A549 (cell line): ENCODE measurements at regions not wholly inside any gene's neighbourhood (a gene's known extent, or its start where the extent isn't known, plus 50 kb on each side); places are given as distances from the start of the nearest gene placed in this dataset.

Source experiments
- ATAC-seq, 2 experiments: fragments of 200-7000 bp in 1 of 2; fragments of >200 bp in 1 of 2; cut with Nextera tagmentation in 1 of 2; cut with Tn5 transposase in 1 of 2; 3 replicates each; pipeline versions ENCODE4 v1.8.0 to v1.9.1; 2018 to 2020; ENCODE audit warnings: mild to moderate bottlenecking in 1 of 2, moderate library complexity in 1 of 2
- CTCF ChIA-PET: fragments of 300-600 bp; sonication (Branson Sonifier 250); formaldehyde crosslinking; extraction: SDS; loops from one replicate; lab custom pipeline; 2021; ENCODE audit warnings: antibody characterized with exemption, inconsistent platforms; lab: Yijun Ruan, JAX
- POLR2A ChIA-PET: fragments of 350-600 bp; formaldehyde crosslinking; extraction: SDS; loops from one replicate; lab custom pipeline; 2021; ENCODE audit warnings: antibody characterized with exemption, inconsistent platforms; lab: Yijun Ruan, JAX
- DNase-seq, 2 experiments: peaks; one replicate each; pipeline versions ENCODE4 v3.0.0 to v3.0.0-alpha.2; 2011 to 2016; ENCODE audit warnings: low read depth in 1 of 2, low spot score in 1 of 2
- FAIRE-seq: peaks from 2 replicates; lab custom pipeline; 2011; peaks lifted over from hg19 to GRCh38; lab: Jason Lieb, UNC
- H3K27ac ChIP-seq, 2 experiments: fragments of >200 bp; sonication (Bioruptor Twin); formaldehyde crosslinking; 3 replicates each; pipeline ENCODE4 v1.5.1; 2016 to 2017
- H3K4me1 ChIP-seq: fragments of >200 bp; sonication (Bioruptor Twin); formaldehyde crosslinking; 3 replicates; pipeline ENCODE4 v1.6.1; 2016
- H3K4me2 ChIP-seq: fragments of >200 bp; sonication (Bioruptor Twin); formaldehyde crosslinking; 3 replicates; pipeline ENCODE4 v1.6.1; 2016
- H3K4me3 ChIP-seq: fragments of >200 bp; sonication (Bioruptor Twin); formaldehyde crosslinking; 3 replicates; pipeline ENCODE4 v1.5.1; 2016
- H3K9me3 ChIP-seq: fragments of >200 bp; sonication (Bioruptor Twin); formaldehyde crosslinking; 3 replicates; pipeline ENCODE4 v1.6.1; 2016
- CEBPB ChIP-seq, 2 experiments: fragments of >200 bp in 1 of 2; sonication (Bioruptor Twin) in 1 of 2; formaldehyde crosslinking in 1 of 2; IDR thresholded peaks; 2 replicates each; pipeline ENCODE4 v1.6.1; 2012 to 2016
- CHD2 ChIP-seq: fragments of 150-350 bp; IDR thresholded peaks from 2 replicates; pipeline ENCODE4 v1.6.1; 2014; ENCODE audit warnings: low read length; ENCODE audit not compliant: partially characterized antibody
- CTCF ChIP-seq: fragments of >200 bp; sonication (Bioruptor Twin); formaldehyde crosslinking; IDR thresholded peaks from 3 replicates; pipeline ENCODE4 v1.5.1; 2016
- E2F6 ChIP-seq: IDR thresholded peaks from 2 replicates; pipeline ENCODE4 v1.6.1; 2012; ENCODE audit warnings: low read depth, borderline replicate concordance
- EHMT2 ChIP-seq: fragments of 200-600 bp; sonication (generic); IDR thresholded peaks from 2 replicates; pipeline ENCODE4 v1.6.1; 2016; ENCODE audit warnings: antibody characterized with exemption, low read depth, mild to moderate bottlenecking, moderate library complexity
- FOSB ChIP-seq: fragments of 250-450 bp; sonication (Bioruptor Pico); IDR thresholded peaks from 2 replicates; pipeline ENCODE4 v1.5.0; 2020; ENCODE audit warnings: mild to moderate bottlenecking, moderate library complexity
- GATA3 ChIP-seq: IDR thresholded peaks from 2 replicates; pipeline ENCODE4 v1.6.1; 2012; ENCODE audit warnings: borderline replicate concordance
- HEYL ChIP-seq: fragments of 250-450 bp; sonication (Bioruptor Pico); IDR thresholded peaks from 2 replicates; pipeline ENCODE4 v1.8.0; 2021; ENCODE audit warnings: mild to moderate bottlenecking, moderate library complexity
- HOXB13 ChIP-seq: fragments of 250-450 bp; sonication (Bioruptor Pico); IDR thresholded peaks from 2 replicates; pipeline ENCODE4 v1.5.0; 2020; ENCODE audit warnings: low read depth, mild to moderate bottlenecking, moderate library complexity
- HOXB5 ChIP-seq: fragments of 250-450 bp; sonication (Bioruptor Pico); IDR thresholded peaks from 2 replicates; pipeline ENCODE4 v1.5.0; 2020; ENCODE audit warnings: mild to moderate bottlenecking, moderate library complexity
- JUN ChIP-seq, 2 experiments: fragments of >200 bp; sonication (Bioruptor Twin); formaldehyde crosslinking; IDR thresholded peaks; 2 replicates in 1 of 2; 3 replicates in 1 of 2; pipeline ENCODE4 v1.6.1; 2016 to 2017
- JUNB ChIP-seq: fragments of >200 bp; sonication (Bioruptor Twin); formaldehyde crosslinking; IDR thresholded peaks from 2 replicates; pipeline ENCODE4 v1.6.1; 2016
- MAZ ChIP-seq: fragments of 150-350 bp; IDR thresholded peaks from 2 replicates; pipeline ENCODE4 v1.6.1; 2014; ENCODE audit warnings: antibody characterized with exemption, low read depth, low read length, borderline replicate concordance
- NFE2L2 ChIP-seq: fragments of 150-350 bp; conservative IDR thresholded peaks from 2 replicates; pipeline ENCODE4 v1.6.1; 2014; ENCODE audit warnings: low read length
- PHF8 ChIP-seq: fragments of 200-600 bp; sonication (generic); IDR thresholded peaks from 2 replicates; pipeline ENCODE4 v1.6.1; 2016; ENCODE audit warnings: low read depth, mild to moderate bottlenecking, antibody characterized with exemption, moderate library complexity, borderline replicate concordance
- POLR2A ChIP-seq: IDR thresholded peaks from 2 replicates; pipeline ENCODE4 v1.6.1; 2012; ENCODE audit warnings: mild to moderate bottlenecking, low read length
- RAD21 ChIP-seq, 2 experiments: fragments of >200 bp in 1 of 2; sonication (Bioruptor Twin) in 1 of 2; formaldehyde crosslinking in 1 of 2; IDR thresholded peaks in 1 of 2; conservative IDR thresholded peaks in 1 of 2; 2 replicates in 1 of 2; 3 replicates in 1 of 2; pipeline ENCODE4 v1.6.1; 2012 to 2018; ENCODE audit warnings: inconsistent platforms in 1 of 2
- RARB ChIP-seq: fragments of 250-450 bp; sonication (Bioruptor Pico); IDR thresholded peaks from 2 replicates; pipeline ENCODE4 v1.8.0; 2021; ENCODE audit warnings: mild to moderate bottlenecking, moderate library complexity
- RNF2 ChIP-seq: fragments of 200-600 bp; sonication (generic); IDR thresholded peaks from 2 replicates; pipeline ENCODE4 v1.6.1; 2016; ENCODE audit warnings: low read depth, mild to moderate bottlenecking, antibody characterized with exemption, moderate library complexity, borderline replicate concordance
- TFCP2L1 ChIP-seq: fragments of 250-450 bp; sonication (Bioruptor Pico); IDR thresholded peaks from 2 replicates; pipeline ENCODE4 v1.5.0; 2021; ENCODE audit warnings: mild to moderate bottlenecking
- TP53 ChIP-seq: fragments of 250-450 bp; sonication (Bioruptor Pico); IDR thresholded peaks from 2 replicates; pipeline ENCODE4 v1.5.0; 2021; ENCODE audit warnings: mild to moderate bottlenecking, moderate library complexity
- ZC3H11A ChIP-seq: fragments of 450-650 bp; IDR thresholded peaks from 2 replicates; pipeline ENCODE4 v1.6.1; 2014; ENCODE audit warnings: antibody characterized with exemption, mild to moderate bottlenecking
- ZFP36 ChIP-seq: fragments of 450-650 bp; IDR thresholded peaks from 2 replicates; pipeline ENCODE4 v1.6.1; 2014; ENCODE audit warnings: borderline replicate concordance; ENCODE audit not compliant: partially characterized antibody
- ZSCAN20 ChIP-seq: fragments of 250-450 bp; sonication (Bioruptor Pico); IDR thresholded peaks from 2 replicates; pipeline ENCODE4 v1.8.0; 2022; ENCODE audit warnings: mild to moderate bottlenecking, moderate library complexity
- WGBS: methylation state at CpG from one replicate; pipeline ENCODE4 v1.1.6; 2017; ENCODE audit errors: missing lambda C conversion rate; 5-methylcytosine and 5-hydroxymethylcytosine counted together
- TF ChIP-seq, protein P1 (sequence below): IDR thresholded peaks from 2 replicates; pipeline ENCODE4 v1.6.1; 2012

DNA sequence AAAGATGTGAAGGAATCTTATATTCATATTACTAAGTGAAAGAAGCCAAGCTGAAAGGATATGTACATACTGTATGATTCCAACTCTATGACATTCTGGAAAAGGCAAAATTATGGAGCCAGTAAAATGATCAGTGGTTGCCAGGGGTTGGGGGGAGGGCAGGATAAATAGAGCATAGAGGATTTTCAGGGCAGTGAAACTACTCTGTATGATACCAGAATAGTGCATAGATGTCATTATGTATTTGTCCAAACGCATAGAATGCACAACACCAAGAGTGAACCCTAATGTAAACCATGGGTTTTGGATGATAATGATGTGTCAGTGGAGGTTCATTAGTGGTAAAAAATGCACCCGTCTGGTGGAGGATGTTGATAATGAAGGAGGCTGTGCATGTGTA lies 71.0 kb upstream of the ZNF423 start:
- WGBS, result 8% methylated on average over 2 of the region's 2 CpGs

GRCh38 chr16:49928176-49929041 lies 72.5 kb upstream of the ZNF423 start:
- no peaks in the 10 kb centered on the region for H3K9me3 ChIP-seq
- no peaks in the 10 kb centered on the region for H3K4me1 ChIP-seq
- ChIA-PET POLR2A (no interaction called here), CTCF (interaction anchor here (1.0 to 1.3 kb wide), 2 partner anchors 9 to 47 kb away, joined by 3 to 5 read pairs; no protein-coding TSS in a partner anchor)
- no peak overlapping the region for H3K27ac ChIP-seq
- no peak for TF ChIP-seq RARB
- TF ChIP-seq CHD2, result no peak
- no peak for TF ChIP-seq ZC3H11A
- no peak for TF ChIP-seq CTCF
- TF ChIP-seq HOXB13 (CRISPR knock-in tag), result no peak
- no peak for TF ChIP-seq JUNB
- TF ChIP-seq GATA3, result no peak
- no peak for TF ChIP-seq E2F6
- no peak for TF ChIP-seq RAD21 (conservative IDR thresholded peaks at IDR 0.05 in 1 of 2, IDR thresholded peaks at IDR 0.05 in 1 of 2)
- TF ChIP-seq PHF8, result no peak
- TF ChIP-seq, protein P1, sequence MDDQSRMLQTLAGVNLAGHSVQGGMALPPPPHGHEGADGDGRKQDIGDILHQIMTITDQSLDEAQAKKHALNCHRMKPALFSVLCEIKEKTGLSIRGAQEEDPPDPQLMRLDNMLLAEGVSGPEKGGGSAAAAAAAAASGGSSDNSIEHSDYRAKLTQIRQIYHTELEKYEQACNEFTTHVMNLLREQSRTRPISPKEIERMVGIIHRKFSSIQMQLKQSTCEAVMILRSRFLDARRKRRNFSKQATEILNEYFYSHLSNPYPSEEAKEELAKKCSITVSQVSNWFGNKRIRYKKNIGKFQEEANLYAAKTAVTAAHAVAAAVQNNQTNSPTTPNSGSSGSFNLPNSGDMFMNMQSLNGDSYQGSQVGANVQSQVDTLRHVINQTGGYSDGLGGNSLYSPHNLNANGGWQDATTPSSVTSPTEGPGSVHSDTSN, result no peak
- TF ChIP-seq CEBPB (IDR thresholded peaks at IDR 0.05), result no peak
- TF ChIP-seq RNF2, result no peak
- TF ChIP-seq JUN (IDR thresholded peaks at IDR 0.05), result no peak
- no peak for TF ChIP-seq NFE2L2
- TF ChIP-seq MAZ, result no peak
- no peak for TF ChIP-seq HOXB5 (CRISPR knock-in tag)
- no peak for TF ChIP-seq ZSCAN20
- 28% methylated on average over 16 of the region's 16 CpGs for WGBS
- H3K4me2 ChIP-seq, result no peak overlapping the region
- no peak for FAIRE-seq
- DNase-seq, result no peak
- no peak for ATAC-seq
- no peak overlapping the region for H3K4me3 ChIP-seq

More for the DNA sequence above, 71.0 kb upstream of the ZNF423 start:
- TF ChIP-seq POLR2A, result no peak
- no peak for TF ChIP-seq CHD2
- TF ChIP-seq TP53 (CRISPR knock-in tag), result no peak
- TF ChIP-seq, protein P1, result no peak
- TF ChIP-seq FOSB, result no peak
- TF ChIP-seq ZSCAN20, result no peak
- TF ChIP-seq EHMT2, result no peak
- TF ChIP-seq TFCP2L1 (CRISPR knock-in tag), result no peak
- no peak for TF ChIP-seq ZFP36
- TF ChIP-seq RARB, result no peak
- TF ChIP-seq HEYL (CRISPR knock-in tag), result no peak
- TF ChIP-seq E2F6, result no peak
- FAIRE-seq (no peak), ATAC-seq (no peak), DNase-seq (no peak)
- H3K4me1 ChIP-seq, result no peaks in the 10 kb centered on the region
- no peak overlapping the region for H3K4me3 ChIP-seq
- no peaks in the 10 kb centered on the region for H3K9me3 ChIP-seq
- ChIA-PET CTCF (interaction anchor here (0.6 to 1.2 kb wide), 5 partner anchors 9 to 507 kb away, joined by 3 to 8 read pairs (median 3); no protein-coding TSS in a partner anchor), POLR2A (interaction anchor here (0.6 kb wide), 1 partner anchor 19 kb away, joined by 3 read pairs; no protein-coding TSS in a partner anchor)
- H3K27ac ChIP-seq, result no peak overlapping the region
- no peak overlapping the region for H3K4me2 ChIP-seq
